Neuronal stem cell (in vitro differentiated cells): ENCODE measurements at regions not wholly inside any gene's neighbourhood (a gene's known extent, or its start where the extent isn't known, plus 50 kb on each side); places are given as distances from the start of the nearest gene placed in this dataset.

Source experiments
- DNase-seq: peaks from one replicate; pipeline ENCODE4 v3.0.0-alpha.2; 2013; ENCODE audit warnings: low spot score
- H2AFZ ChIP-seq: one replicate; pipeline ENCODE4 v1.6.1; 2013; ENCODE audit warnings: mild to moderate bottlenecking, low read length, inconsistent platforms
- H2AK5ac ChIP-seq: 2 replicates; pipeline ENCODE4 v1.6.1; 2013; ENCODE audit warnings: low read depth, mild to moderate bottlenecking, inconsistent platforms, low read length, moderate library complexity, mixed read lengths
- H2BK120ac ChIP-seq: 2 replicates; pipeline ENCODE4 v1.6.1; 2013; ENCODE audit warnings: low read depth, mild to moderate bottlenecking, inconsistent platforms, low read length, moderate library complexity, mixed read lengths
- H2BK12ac ChIP-seq: one replicate; pipeline ENCODE4 v1.6.1; 2013; ENCODE audit warnings: low read length, inconsistent platforms
- H2BK15ac ChIP-seq: 2 replicates; pipeline ENCODE4 v1.6.1; 2013; ENCODE audit warnings: mild to moderate bottlenecking, low read length, inconsistent platforms, mixed read lengths
- H2BK5ac ChIP-seq: one replicate; pipeline ENCODE4 v1.6.1; 2013; ENCODE audit warnings: inconsistent platforms, mild to moderate bottlenecking, low read length, moderate library complexity
- H3K14ac ChIP-seq: one replicate; pipeline ENCODE4 v1.6.1; 2013; ENCODE audit warnings: low read length, inconsistent platforms
- H3K18ac ChIP-seq: 2 replicates; pipeline ENCODE4 v1.6.1; 2013; ENCODE audit warnings: low read length, inconsistent platforms
- H3K23ac ChIP-seq: 2 replicates; pipeline ENCODE4 v1.6.1; 2013; ENCODE audit warnings: low read depth, mild to moderate bottlenecking, mixed read lengths, low read length, inconsistent platforms; ENCODE audit not compliant: poor library complexity
- H3K27ac ChIP-seq: replicated peaks from 3 replicates; pipeline ENCODE4 v1.5.1; 2013; ENCODE audit warnings: low read length, inconsistent platforms
- H3K27me3 ChIP-seq, 3 experiments: 2 replicates each; pipeline ENCODE4 v1.6.1; 2013; ENCODE audit warnings: low read length in 3 of 3, mild to moderate bottlenecking in 2 of 3, inconsistent platforms in 1 of 3, low read depth in 1 of 3, mixed read lengths in 1 of 3, moderate library complexity in 1 of 3; ENCODE audit not compliant: control insufficient read depth in 3 of 3, insufficient read depth in 3 of 3
- H3K36me3 ChIP-seq, 2 donors: replicated peaks in 1 of 2; 2 replicates each; pipeline ENCODE4 v1.6.1; 2013; ENCODE audit warnings: low read length in 2 of 2; ENCODE audit not compliant: control insufficient read depth in 2 of 2, insufficient read depth in 2 of 2
- H3K4ac ChIP-seq: 2 replicates; pipeline ENCODE4 v1.6.1; 2013; ENCODE audit warnings: inconsistent platforms, mild to moderate bottlenecking, low read length, moderate library complexity
- H3K4me1 ChIP-seq, 2 donors: 1 replicate in 1 of 2; 2 replicates in 1 of 2; pipeline ENCODE4 v1.6.1; 2013; ENCODE audit warnings: low read length in 2 of 2, low read depth in 1 of 2; ENCODE audit not compliant: control insufficient read depth in 2 of 2, insufficient read depth in 1 of 2
- H3K4me2 ChIP-seq: one replicate; pipeline ENCODE4 v1.6.1; 2013; ENCODE audit warnings: mild to moderate bottlenecking, low read length, inconsistent platforms; ENCODE audit not compliant: insufficient read depth, poor library complexity, severe bottlenecking
- H3K4me3 ChIP-seq, 2 donors: 2 replicates each; pipeline ENCODE4 v1.5.1; 2013; ENCODE audit warnings: low read length in 2 of 2, mild to moderate bottlenecking in 2 of 2, inconsistent platforms in 1 of 2, moderate library complexity in 1 of 2
- H3K79me1 ChIP-seq: one replicate; pipeline ENCODE4 v1.6.1; 2013; ENCODE audit warnings: low read depth, mild to moderate bottlenecking, inconsistent platforms, low read length, moderate library complexity
- H3K9ac ChIP-seq: one replicate; pipeline ENCODE4 v1.6.1; 2013; ENCODE audit warnings: mild to moderate bottlenecking, low read depth, low read length, inconsistent platforms; ENCODE audit not compliant: poor library complexity
- H3K9me3 ChIP-seq, 2 donors: replicated peaks in 1 of 2; 2 replicates each; pipeline versions ENCODE3 to v1.6.1; 2013; ENCODE audit warnings: low read length in 2 of 2, mild to moderate bottlenecking in 2 of 2, inconsistent platforms in 1 of 2, low read depth in 1 of 2, mixed read lengths in 1 of 2, moderate library complexity in 1 of 2; ENCODE audit not compliant: control insufficient read depth in 2 of 2, insufficient read depth in 1 of 2
- H4K8ac ChIP-seq: one replicate; pipeline ENCODE4 v1.6.1; 2013; ENCODE audit warnings: low read depth, mild to moderate bottlenecking, inconsistent platforms, low read length, moderate library complexity
- H4K91ac ChIP-seq: one replicate; pipeline ENCODE4 v1.6.1; 2013; ENCODE audit warnings: low read length, low read depth, mild to moderate bottlenecking, inconsistent platforms; ENCODE audit not compliant: poor library complexity
- WGBS, 2 donors: extraction: QIAGEN DNeasy Blood & Tissue Kit; methylation state at CpG; one replicate each; pipeline ENCODE4 v1.1.7; 2013; ENCODE audit warnings: missing lambda C conversion rate in 2 of 2, mixed read lengths in 1 of 2; ENCODE audit not compliant: insufficient read length in 2 of 2, insufficient replicate concordance in 1 of 2; ENCODE audit errors: extremely low coverage in 2 of 2; 5-methylcytosine and 5-hydroxymethylcytosine counted together

GRCh38 chr13:30367296-30367695 is 55.0 kb upstream of the UBE2L5 start:
- Histone ChIP-seq H3K4me1 (peaks cover 3 to 4% of the 10 kb centered on the region in 2 donors), H2AFZ (no peak overlapping the region), H3K4me2 (no peak overlapping the region), H2BK12ac (no peak overlapping the region), H2BK120ac (no peak overlapping the region), H3K9ac (no peak overlapping the region), H2BK15ac (no peak overlapping the region), H3K18ac (no peak overlapping the region), H2BK5ac (no peak overlapping the region), H3K36me3 (no peaks in the 10 kb centered on the region), H3K14ac (no peak overlapping the region), H3K23ac (no peak overlapping the region), H3K27me3 (peaks cover 0 to 4% (median 0%) of the 10 kb centered on the region in 3 experiments), H3K4ac (no peak overlapping the region), H4K91ac (no peak overlapping the region), H4K8ac (no peak overlapping the region), H2AK5ac (no peak overlapping the region), H3K4me3 (no peak overlapping the region), H3K27ac (no peak overlapping the region), H3K9me3 (no peaks in the 10 kb centered on the region), H3K79me1 (no peaks in the 10 kb centered on the region)
- no CpG with 5 or more reads among the region's 12 CpGs for WGBS, 2 donors
- no peak for DNase-seq

GRCh38 chr13:30370146-30370545 is 52.1 kb upstream of the UBE2L5 start:
- Histone ChIP-seq H3K9me3 (no peaks in the 10 kb centered on the region), H4K8ac (no peak overlapping the region), H3K27ac (no peak overlapping the region), H3K27me3 (peaks cover 0 to 6% (median 0%) of the 10 kb centered on the region in 3 experiments), H3K14ac (no peak overlapping the region), H3K4me3 (no peak overlapping the region), H2AK5ac (no peak overlapping the region), H3K9ac (no peak overlapping the region), H3K4ac (no peak overlapping the region), H2BK15ac (no peak overlapping the region), H4K91ac (no peak overlapping the region), H3K79me1 (no peaks in the 10 kb centered on the region), H3K4me2 (no peak overlapping the region), H3K4me1 (peaks cover 4 to 5% of the 10 kb centered on the region in 2 donors), H3K36me3 (no peaks in the 10 kb centered on the region), H3K18ac (no peak overlapping the region), H3K23ac (no peak overlapping the region), H2BK120ac (no peak overlapping the region), H2BK12ac (no peak overlapping the region), H2AFZ (no peak overlapping the region), H2BK5ac (no peak overlapping the region)
- DNase-seq = no peak
- WGBS, 2 donors = no CpG with 5 or more reads among the region's 1 CpG

DNA sequence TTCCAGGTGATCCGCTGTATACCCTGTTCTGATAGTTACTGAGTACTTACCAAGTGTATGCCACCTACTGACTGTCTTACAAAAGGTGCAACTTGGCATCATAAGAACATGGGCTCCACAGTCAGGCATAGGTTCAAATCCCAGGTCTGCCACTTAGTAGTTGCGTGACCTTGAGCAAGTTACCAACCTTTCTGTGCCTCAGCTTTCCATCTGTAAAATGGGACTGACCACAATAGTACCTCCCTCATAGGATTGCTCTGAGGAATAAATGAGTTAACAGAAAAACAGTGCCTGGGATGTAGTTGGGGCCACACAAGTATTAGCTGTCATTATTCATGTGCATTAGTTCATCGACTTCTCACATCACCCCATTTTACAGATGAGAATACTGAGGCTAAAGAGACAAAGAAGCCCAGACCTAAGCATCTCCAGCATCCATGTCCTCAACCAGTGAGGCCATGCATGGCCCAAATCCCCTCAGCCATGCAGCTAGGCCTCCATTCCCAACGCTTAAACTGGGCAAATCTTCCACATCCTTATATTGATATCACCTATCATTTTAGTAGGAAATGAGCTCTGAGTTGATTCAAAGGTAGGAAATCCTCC is 51.3 kb upstream of the UBE2L5 start:
- no peak overlapping the region for H3K4me2 ChIP-seq
- H3K14ac ChIP-seq = no peak overlapping the region
- no peak overlapping the region for H2BK15ac ChIP-seq
- H2BK12ac ChIP-seq = no peak overlapping the region
- no peak overlapping the region for H3K4ac ChIP-seq
- no peaks in the 10 kb centered on the region for H3K79me1 ChIP-seq
- H4K91ac ChIP-seq = no peak overlapping the region
- no peak overlapping the region for H4K8ac ChIP-seq
- no CpG with 5 or more reads among the region's 4 CpGs for WGBS, 2 donors
- peaks cover 0 to 6% (median 0%) of the 10 kb centered on the region in 3 experiments for H3K27me3 ChIP-seq
- H2BK120ac ChIP-seq = no peak overlapping the region
- no peaks in the 10 kb centered on the region for H3K9me3 ChIP-seq
- H3K23ac ChIP-seq = no peak overlapping the region
- no peak overlapping the region for H3K18ac ChIP-seq
- H3K4me1 ChIP-seq = peaks cover 0 to 3% of the 10 kb centered on the region in 2 donors
- H3K4me3 ChIP-seq = no peak overlapping the region
- H3K9ac ChIP-seq = no peak overlapping the region
- H2AK5ac ChIP-seq = no peak overlapping the region
- H2BK5ac ChIP-seq = no peak overlapping the region
- H3K27ac ChIP-seq = no peak overlapping the region
- H2AFZ ChIP-seq = no peak overlapping the region
- no peaks in the 10 kb centered on the region for H3K36me3 ChIP-seq
- no peak for DNase-seq

GRCh38 chr13:30371649-30372265 is 50.5 kb upstream of the UBE2L5 start:
- no peak overlapping the region for H3K18ac ChIP-seq
- H3K4me3 ChIP-seq = no peak overlapping the region
- H4K8ac ChIP-seq = no peak overlapping the region
- H3K4me1 ChIP-seq = peaks cover 0 to 3% of the 10 kb centered on the region in 2 donors
- no peak overlapping the region for H3K23ac ChIP-seq
- no peaks in the 10 kb centered on the region for H3K9me3 ChIP-seq
- no peaks in the 10 kb centered on the region for H3K79me1 ChIP-seq
- no peak overlapping the region for H2BK5ac ChIP-seq
- no peak overlapping the region for H2BK120ac ChIP-seq
- peaks cover 0 to 6% (median 0%) of the 10 kb centered on the region in 3 experiments for H3K27me3 ChIP-seq
- H4K91ac ChIP-seq = no peak overlapping the region
- H2AFZ ChIP-seq = no peak overlapping the region
- DNase-seq = no peak
- no peaks in the 10 kb centered on the region for H3K36me3 ChIP-seq
- no peak overlapping the region for H3K27ac ChIP-seq
- no peak overlapping the region for H2AK5ac ChIP-seq
- H2BK12ac ChIP-seq = no peak overlapping the region
- no CpG with 5 or more reads among the region's 14 CpGs for WGBS, 2 donors
- no peak overlapping the region for H2BK15ac ChIP-seq
- H3K4ac ChIP-seq = no peak overlapping the region
- no peak overlapping the region for H3K14ac ChIP-seq
- no peak overlapping the region for H3K4me2 ChIP-seq
- H3K9ac ChIP-seq = no peak overlapping the region
